Osteocyte (in vitro differentiated cells): ENCODE measurements at regions not wholly inside any gene's neighbourhood (a gene's known extent, or its start where the extent isn't known, plus 50 kb on each side); places are given as distances from the start of the nearest gene placed in this dataset.
A peak's percentile ranks its signal among the peaks of the same experiment; 100 is the strongest.

ENCODE experiments used
- DNase-seq: peaks from one replicate; pipeline ENCODE4 v3.0.0; 2021; ENCODE audit warnings: mixed read lengths; ENCODE audit not compliant: unreplicated experiment; ENCODE audit errors: extremely low spot score
- H3K27ac Mint-ChIP-seq: one replicate; pipeline ENCODE4 v1.8.0; 2021; ENCODE audit warnings: mild to moderate bottlenecking, mixed read lengths; ENCODE audit not compliant: unreplicated experiment
- H3K27me3 Mint-ChIP-seq: one replicate; pipeline ENCODE4 v1.8.0; 2021; ENCODE audit warnings: mixed read lengths; ENCODE audit not compliant: unreplicated experiment
- H3K36me3 Mint-ChIP-seq: one replicate; pipeline ENCODE4 v1.8.0; 2021; ENCODE audit warnings: mixed read lengths; ENCODE audit not compliant: unreplicated experiment
- H3K4me1 Mint-ChIP-seq: one replicate; pipeline ENCODE4 v1.8.0; 2021; ENCODE audit warnings: mixed read lengths; ENCODE audit not compliant: unreplicated experiment
- H3K4me3 Mint-ChIP-seq: one replicate; pipeline ENCODE4 v1.8.0; 2021; ENCODE audit warnings: mild to moderate bottlenecking, moderate library complexity, mixed read lengths; ENCODE audit not compliant: unreplicated experiment
- H3K9me3 Mint-ChIP-seq: one replicate; pipeline ENCODE4 v1.8.0; 2021; ENCODE audit warnings: mixed read lengths; ENCODE audit not compliant: unreplicated experiment
- TF ChIP-seq, protein P1 (sequence below): fragments of 200-600 bp; sonication (generic); IDR thresholded peaks from 2 replicates; pipeline ENCODE4 v1.5.0; 2021; ENCODE audit warnings: antibody characterized with exemption, mild to moderate bottlenecking, moderate library complexity

DNA sequence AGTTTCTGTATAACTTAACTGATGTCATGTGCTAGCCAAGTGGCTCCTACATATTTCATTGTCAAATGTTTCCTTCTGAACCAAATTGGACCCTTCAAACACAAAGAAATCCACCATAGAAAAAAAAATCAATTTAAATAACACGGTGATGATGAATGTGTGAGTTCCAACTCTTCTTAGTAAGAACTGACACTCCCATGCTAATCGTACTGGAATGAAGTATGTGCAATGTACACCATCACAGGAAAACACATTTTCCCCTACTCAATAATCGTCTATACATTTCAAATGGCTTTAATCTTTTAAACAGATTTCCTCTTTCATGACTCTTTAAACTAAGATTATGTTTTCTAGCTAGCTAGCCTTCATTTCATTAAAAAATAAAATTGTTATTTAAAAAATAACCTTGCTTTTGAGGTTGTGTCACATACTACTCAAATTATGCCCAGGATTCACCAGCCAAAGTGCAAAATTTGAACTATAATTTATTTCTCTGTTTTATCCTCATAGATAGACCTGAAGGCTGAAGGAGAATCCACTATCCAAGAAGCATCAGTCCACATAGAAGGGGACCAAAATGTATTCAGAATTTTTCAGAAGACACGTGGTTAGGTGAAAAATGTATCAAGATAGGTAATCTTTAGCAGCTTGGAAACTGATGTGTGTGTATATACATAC, 131.0 kb upstream of the ITGA1 start:
- no peaks in the 10 kb centered on the region for H3K9me3 Mint-ChIP-seq
- TF ChIP-seq, protein P1, sequence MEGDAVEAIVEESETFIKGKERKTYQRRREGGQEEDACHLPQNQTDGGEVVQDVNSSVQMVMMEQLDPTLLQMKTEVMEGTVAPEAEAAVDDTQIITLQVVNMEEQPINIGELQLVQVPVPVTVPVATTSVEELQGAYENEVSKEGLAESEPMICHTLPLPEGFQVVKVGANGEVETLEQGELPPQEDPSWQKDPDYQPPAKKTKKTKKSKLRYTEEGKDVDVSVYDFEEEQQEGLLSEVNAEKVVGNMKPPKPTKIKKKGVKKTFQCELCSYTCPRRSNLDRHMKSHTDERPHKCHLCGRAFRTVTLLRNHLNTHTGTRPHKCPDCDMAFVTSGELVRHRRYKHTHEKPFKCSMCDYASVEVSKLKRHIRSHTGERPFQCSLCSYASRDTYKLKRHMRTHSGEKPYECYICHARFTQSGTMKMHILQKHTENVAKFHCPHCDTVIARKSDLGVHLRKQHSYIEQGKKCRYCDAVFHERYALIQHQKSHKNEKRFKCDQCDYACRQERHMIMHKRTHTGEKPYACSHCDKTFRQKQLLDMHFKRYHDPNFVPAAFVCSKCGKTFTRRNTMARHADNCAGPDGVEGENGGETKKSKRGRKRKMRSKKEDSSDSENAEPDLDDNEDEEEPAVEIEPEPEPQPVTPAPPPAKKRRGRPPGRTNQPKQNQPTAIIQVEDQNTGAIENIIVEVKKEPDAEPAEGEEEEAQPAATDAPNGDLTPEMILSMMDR = no peak
- H3K4me3 Mint-ChIP-seq = no peak overlapping the region
- no peak for DNase-seq
- H3K4me1 Mint-ChIP-seq = no peaks in the 10 kb centered on the region
- H3K27ac Mint-ChIP-seq = no peak overlapping the region
- H3K27me3 Mint-ChIP-seq = peaks cover 33% of the 10 kb centered on the region
- H3K36me3 Mint-ChIP-seq = no peaks in the 10 kb centered on the region

DNA sequence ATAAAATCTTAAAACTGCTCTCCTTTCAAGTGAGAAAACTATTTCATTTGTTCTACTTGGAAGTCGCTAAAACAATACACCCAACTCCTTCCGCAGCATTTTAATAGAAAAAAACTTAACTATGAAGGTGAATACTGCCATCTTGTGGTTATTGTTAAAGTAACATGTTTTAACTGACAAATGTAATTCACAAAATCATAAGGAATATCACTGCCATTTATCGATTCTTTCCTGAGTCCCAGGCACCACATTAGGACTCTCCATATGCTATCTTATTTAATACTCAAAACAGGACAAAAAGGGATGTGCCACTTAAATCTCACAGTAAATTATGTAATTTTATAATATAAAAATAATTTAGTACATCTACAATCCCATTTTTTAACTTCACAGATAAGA, 130.5 kb upstream of the ITGA1 start:
- no peak overlapping the region for H3K27ac Mint-ChIP-seq
- H3K4me3 Mint-ChIP-seq = no peak overlapping the region
- no peak for DNase-seq
- H3K9me3 Mint-ChIP-seq = no peaks in the 10 kb centered on the region
- no peaks in the 10 kb centered on the region for H3K36me3 Mint-ChIP-seq
- TF ChIP-seq, protein P1 = peak; percentile 66
- H3K4me1 Mint-ChIP-seq = no peaks in the 10 kb centered on the region
- peaks cover 33% of the 10 kb centered on the region for H3K27me3 Mint-ChIP-seq

DNA sequence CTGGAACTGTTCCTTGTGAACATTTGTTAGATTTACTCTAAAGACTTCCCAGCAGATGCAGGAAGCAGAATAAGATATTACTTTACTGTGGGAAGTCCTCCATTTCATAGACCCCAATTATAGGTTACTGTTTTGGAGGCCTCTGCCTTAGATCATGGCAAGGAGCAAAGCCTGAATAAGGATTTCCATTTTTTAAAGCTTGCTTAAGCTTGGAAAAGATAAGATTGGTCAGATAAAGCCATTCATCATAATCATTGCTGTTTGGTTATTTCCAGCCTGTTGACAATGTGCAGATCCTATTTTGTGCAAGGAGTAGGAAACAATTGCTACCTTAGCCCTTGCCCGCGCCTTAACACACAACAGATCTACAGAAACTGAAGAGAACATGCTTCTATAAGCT, 129.5 kb upstream of the ITGA1 start:
- H3K9me3 Mint-ChIP-seq = no peaks in the 10 kb centered on the region
- DNase-seq = no peak
- no peak overlapping the region for H3K27ac Mint-ChIP-seq
- peaks cover 26% of the 10 kb centered on the region for H3K27me3 Mint-ChIP-seq
- H3K4me3 Mint-ChIP-seq = no peak overlapping the region
- no peaks in the 10 kb centered on the region for H3K4me1 Mint-ChIP-seq
- TF ChIP-seq, protein P1 = no peak
- no peaks in the 10 kb centered on the region for H3K36me3 Mint-ChIP-seq

DNA sequence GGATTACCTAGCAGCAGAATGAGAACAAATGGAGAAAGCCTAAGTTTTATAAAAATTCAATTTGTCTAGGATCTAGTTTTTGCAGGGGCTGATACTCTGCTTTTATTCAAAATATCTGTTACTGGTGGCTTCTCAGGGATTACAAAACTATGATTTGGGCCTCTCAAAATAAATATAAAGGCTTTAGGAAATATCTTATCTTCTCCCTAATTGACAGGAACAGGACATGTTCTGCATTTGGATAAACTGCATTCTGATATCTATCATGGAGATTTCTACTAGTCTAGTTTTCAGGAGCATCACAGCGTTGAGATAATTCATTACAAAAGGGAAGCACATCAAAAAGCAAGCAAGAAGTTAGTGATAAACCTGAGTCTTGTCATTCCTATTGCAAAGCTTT, 127.1 kb upstream of the ITGA1 start:
- Mint-ChIP-seq H3K9me3 (no peaks in the 10 kb centered on the region), H3K27me3 (peaks cover 4% of the 10 kb centered on the region), H3K4me3 (no peak overlapping the region), H3K27ac (no peak overlapping the region), H3K4me1 (peaks cover 9% of the 10 kb centered on the region), H3K36me3 (no peaks in the 10 kb centered on the region)
- DNase-seq = no peak
- TF ChIP-seq, protein P1 = no peak

DNA sequence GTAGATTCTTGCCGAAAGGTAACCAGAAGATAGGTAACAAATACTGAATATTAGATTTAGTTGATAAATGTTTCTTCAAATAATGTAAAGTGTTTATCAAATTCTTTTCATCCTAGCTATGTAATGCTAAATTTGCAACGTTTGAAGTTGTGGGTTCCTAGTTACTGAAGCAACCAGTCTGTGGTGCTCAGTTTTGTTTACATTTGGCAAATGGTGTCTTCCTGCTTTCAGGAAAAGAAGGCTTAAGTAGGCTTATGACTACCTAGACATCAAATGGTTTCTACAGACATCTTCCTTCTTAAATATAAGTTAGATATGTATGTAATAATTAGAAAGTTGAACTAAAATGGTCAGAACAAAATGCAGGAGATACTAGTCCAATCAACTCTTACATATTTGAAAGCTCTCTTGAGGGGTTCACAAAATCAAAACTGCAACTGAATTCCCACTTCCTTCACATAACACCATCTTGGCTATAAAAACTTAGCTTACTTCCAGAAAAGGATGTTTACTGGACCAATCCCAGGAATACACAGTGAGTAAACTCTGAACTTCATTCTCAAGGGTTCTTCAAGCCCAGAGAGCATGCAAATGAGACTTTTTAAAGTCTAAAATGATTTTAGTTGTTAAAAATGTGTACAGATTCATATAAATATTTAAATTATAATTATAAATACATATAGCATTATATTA, 125.7 kb upstream of the ITGA1 start:
- Mint-ChIP-seq H3K9me3 (no peaks in the 10 kb centered on the region), H3K4me1 (peaks cover 13% of the 10 kb centered on the region), H3K27me3 (no peaks in the 10 kb centered on the region), H3K4me3 (no peak overlapping the region), H3K36me3 (no peaks in the 10 kb centered on the region), H3K27ac (no peak overlapping the region)
- DNase-seq = no peak
- TF ChIP-seq, protein P1 = no peak
